Activated CD4-positive, alpha-beta memory T cell treated with anti-CD3 and anti-CD28 coated beads for 36 hours (primary cell): ENCODE measurements at regions not wholly inside any gene's neighbourhood (a gene's known extent, or its start where the extent isn't known, plus 50 kb on each side); places are given as distances from the start of the nearest gene placed in this dataset.

ENCODE experiments used
- CTCF ChIA-PET: fragments of 350-600 bp; sonication (Branson Sonifier 250); formaldehyde crosslinking; loops from one replicate; lab custom pipeline; 2021; ENCODE audit warnings: antibody characterized with exemption, inconsistent platforms; lab: Charles Lee
- POLR2A ChIA-PET: fragments of 350-600 bp; sonication (Branson Sonifier 250); formaldehyde crosslinking; loops from one replicate; lab custom pipeline; 2021; ENCODE audit warnings: antibody characterized with exemption; lab: Charles Lee
- DNase-seq: peaks from one replicate; pipeline ENCODE4 v3.0.0-alpha.2; 2020
- H3K27ac Mint-ChIP-seq: one replicate; pipeline ENCODE4 v1.8.0; 2021; ENCODE audit warnings: mixed read lengths
- H3K27me3 Mint-ChIP-seq: one replicate; pipeline ENCODE4 v1.8.0; 2021; ENCODE audit warnings: mixed read lengths
- H3K36me3 Mint-ChIP-seq: one replicate; pipeline ENCODE4 v1.8.0; 2021; ENCODE audit warnings: mixed read lengths
- H3K4me1 Mint-ChIP-seq: one replicate; pipeline ENCODE4 v1.8.0; 2021; ENCODE audit warnings: low read depth, mixed read lengths
- H3K4me3 Mint-ChIP-seq: one replicate; pipeline ENCODE4 v1.8.0; 2021; ENCODE audit warnings: mild to moderate bottlenecking, mixed read lengths
- H3K9me3 Mint-ChIP-seq: one replicate; pipeline ENCODE4 v1.8.0; 2021; ENCODE audit warnings: mixed read lengths
- intact Hi-C: fragments of 100-400 bp; cut with micrococcal nuclease; formaldehyde crosslinking; loops from one replicate; pipeline ENCODE4 v1.15.1; 2023

DNA sequence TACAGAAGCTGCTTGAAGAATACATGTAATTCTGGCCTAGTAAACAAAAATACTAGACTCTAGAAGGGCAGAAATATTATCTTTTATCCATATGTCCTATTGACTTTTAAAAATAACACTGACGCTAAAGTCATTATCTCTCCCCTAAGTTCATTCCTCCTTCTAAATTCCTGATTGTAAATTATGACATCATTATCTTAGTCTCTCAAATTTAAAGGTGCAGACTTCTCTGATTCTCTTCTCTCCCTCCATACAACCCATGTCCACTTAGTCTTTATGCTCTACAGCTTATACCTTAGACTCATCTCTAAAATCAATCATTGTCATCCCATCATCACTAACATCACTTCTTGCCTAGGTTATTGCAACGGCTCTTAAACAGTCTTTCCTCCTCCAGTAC, 327.9 kb upstream of the GRIA3 start:
- Mint-ChIP-seq H3K4me3 (no peak overlapping the region), H3K4me1 (no peaks in the 10 kb centered on the region), H3K9me3 (peaks cover 4% of the 10 kb centered on the region), H3K27me3 (no peaks in the 10 kb centered on the region), H3K36me3 (no peaks in the 10 kb centered on the region), H3K27ac (no peak overlapping the region)
- ChIA-PET POLR2A (no interaction called here), CTCF (no interaction called here)
- intact Hi-C loops: no loop called here
- DNase-seq: no peak

DNA sequence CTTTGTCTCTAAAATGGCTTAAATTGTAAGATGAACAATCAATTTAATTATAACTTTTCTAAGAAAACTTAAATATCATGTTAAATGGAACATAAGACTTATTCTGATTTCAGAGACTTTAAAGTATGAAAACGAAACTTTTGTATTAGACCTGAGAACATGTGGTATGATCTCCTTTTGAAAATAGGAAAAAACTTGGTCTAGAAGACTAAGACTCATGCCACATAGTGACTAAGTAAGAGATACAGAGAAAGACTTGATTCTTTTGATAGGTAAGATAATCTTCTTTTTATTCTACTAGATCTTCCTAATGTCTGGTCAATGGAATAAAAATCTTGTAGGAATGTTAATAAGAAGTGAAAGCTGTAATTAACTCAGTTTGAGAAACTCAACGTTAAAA, 326.3 kb upstream of the GRIA3 start:
- intact Hi-C loops: no loop called here

DNA sequence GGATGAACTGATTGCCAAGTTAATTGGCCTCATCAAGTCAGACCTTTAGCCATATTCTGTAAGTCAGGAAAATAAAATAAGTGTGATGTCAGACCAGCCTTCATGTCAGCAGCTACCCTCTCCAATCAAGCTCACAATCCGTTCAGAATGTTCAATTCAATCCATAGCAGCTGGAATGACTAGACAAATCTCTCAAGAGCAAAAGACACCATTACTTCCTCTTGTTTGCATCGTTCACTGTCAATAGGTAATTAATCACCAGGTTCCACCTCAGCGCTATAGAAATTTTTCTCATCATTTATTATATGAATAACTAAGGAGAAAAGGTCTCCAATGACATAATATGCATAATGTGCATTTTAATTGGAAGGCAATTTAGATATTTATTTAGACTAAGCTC, 321.0 kb upstream of the GRIA3 start:
- ChIA-PET POLR2A (no interaction called here), CTCF (no interaction called here)
- Mint-ChIP-seq H3K4me1 (no peaks in the 10 kb centered on the region), H3K27ac (no peak overlapping the region), H3K27me3 (no peaks in the 10 kb centered on the region), H3K4me3 (no peak overlapping the region), H3K36me3 (no peaks in the 10 kb centered on the region), H3K9me3 (no peaks in the 10 kb centered on the region)
- no peak for DNase-seq
- intact Hi-C loops: no loop called here

More for the DNA sequence above, 326.3 kb upstream of the GRIA3 start:
- Mint-ChIP-seq H3K9me3 (peaks cover 4% of the 10 kb centered on the region), H3K27me3 (no peaks in the 10 kb centered on the region), H3K27ac (no peak overlapping the region), H3K4me3 (no peak overlapping the region), H3K4me1 (no peaks in the 10 kb centered on the region), H3K36me3 (no peaks in the 10 kb centered on the region)
- no peak for DNase-seq
- POLR2A ChIA-PET: no interaction called here
- CTCF ChIA-PET: no interaction called here

DNA sequence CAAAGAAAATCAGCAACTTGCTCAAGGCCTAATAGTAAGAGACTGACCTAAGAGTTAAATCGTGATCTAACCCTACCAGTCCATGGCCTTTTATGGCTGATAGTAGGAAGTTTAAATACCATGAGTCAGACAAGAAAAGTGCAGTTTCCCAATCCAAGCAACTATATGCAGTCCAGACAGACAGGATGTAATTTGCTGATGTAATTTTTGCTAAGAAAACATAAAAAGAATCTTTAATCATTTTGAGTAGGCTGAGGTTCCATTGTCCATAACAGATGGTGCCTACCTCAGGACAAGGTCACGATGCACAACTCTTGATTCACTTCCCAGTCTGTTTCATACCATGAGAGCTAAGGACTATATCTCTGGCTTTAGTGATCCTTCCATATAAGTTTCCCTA, 317.5 kb upstream of the GRIA3 start:
- Mint-ChIP-seq H3K4me3 (no peak overlapping the region), H3K27me3 (no peaks in the 10 kb centered on the region), H3K27ac (no peak overlapping the region), H3K4me1 (no peaks in the 10 kb centered on the region), H3K36me3 (no peaks in the 10 kb centered on the region), H3K9me3 (no peaks in the 10 kb centered on the region)
- CTCF ChIA-PET: no interaction called here
- intact Hi-C loops: no loop called here
- POLR2A ChIA-PET: no interaction called here
- no peak for DNase-seq

DNA sequence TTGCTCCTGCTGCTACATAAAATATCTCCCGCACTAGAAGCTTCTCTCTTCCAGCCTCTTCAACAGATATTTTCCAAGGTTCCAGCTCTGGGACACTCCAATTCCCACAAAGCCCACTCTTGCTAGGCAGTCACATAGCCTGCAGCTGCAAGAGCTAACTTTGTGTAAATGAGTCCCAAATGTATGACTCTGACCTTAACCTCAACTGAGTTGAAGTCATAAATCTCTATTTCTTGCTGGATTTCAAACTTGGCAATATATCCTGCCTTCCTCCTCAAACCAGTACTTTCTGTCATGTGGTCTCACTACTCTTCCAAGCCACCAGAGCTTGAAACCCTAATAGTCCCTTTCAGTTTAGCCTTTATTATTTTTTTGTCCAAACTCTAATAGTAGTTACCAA, 315.4 kb upstream of the GRIA3 start:
- DNase-seq: no peak
- CTCF ChIA-PET: no interaction called here
- H3K9me3 Mint-ChIP-seq: no peaks in the 10 kb centered on the region
- H3K4me1 Mint-ChIP-seq: no peaks in the 10 kb centered on the region
- H3K27ac Mint-ChIP-seq: no peak overlapping the region
- no peaks in the 10 kb centered on the region for H3K27me3 Mint-ChIP-seq
- intact Hi-C loops: no loop called here
- no peaks in the 10 kb centered on the region for H3K36me3 Mint-ChIP-seq
- POLR2A ChIA-PET: no interaction called here
- no peak overlapping the region for H3K4me3 Mint-ChIP-seq

DNA sequence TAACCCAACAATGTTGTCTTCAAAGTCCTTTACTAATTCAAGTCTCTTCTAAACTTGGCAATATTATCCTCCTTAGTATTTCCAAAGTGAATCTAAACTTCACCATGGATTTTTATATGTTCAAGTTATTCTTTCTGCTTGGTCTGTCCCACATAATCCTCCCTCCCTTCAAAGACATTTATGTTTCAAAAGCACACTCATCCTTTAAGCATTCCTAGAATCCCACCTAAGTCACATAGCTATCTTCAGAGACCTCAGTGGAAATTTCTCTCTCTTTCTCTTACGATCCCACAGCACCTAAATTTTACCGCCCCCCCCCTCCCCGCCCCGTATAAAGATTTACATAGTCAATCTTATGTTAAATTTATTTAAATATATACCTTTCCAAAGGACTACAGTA, 314.9 kb upstream of the GRIA3 start:
- no peak overlapping the region for H3K27ac Mint-ChIP-seq
- no peak overlapping the region for H3K4me3 Mint-ChIP-seq
- DNase-seq: no peak
- POLR2A ChIA-PET: no interaction called here
- no peaks in the 10 kb centered on the region for H3K36me3 Mint-ChIP-seq
- H3K9me3 Mint-ChIP-seq: no peaks in the 10 kb centered on the region
- H3K4me1 Mint-ChIP-seq: no peaks in the 10 kb centered on the region
- intact Hi-C loops: no loop called here
- CTCF ChIA-PET: no interaction called here
- no peaks in the 10 kb centered on the region for H3K27me3 Mint-ChIP-seq

DNA sequence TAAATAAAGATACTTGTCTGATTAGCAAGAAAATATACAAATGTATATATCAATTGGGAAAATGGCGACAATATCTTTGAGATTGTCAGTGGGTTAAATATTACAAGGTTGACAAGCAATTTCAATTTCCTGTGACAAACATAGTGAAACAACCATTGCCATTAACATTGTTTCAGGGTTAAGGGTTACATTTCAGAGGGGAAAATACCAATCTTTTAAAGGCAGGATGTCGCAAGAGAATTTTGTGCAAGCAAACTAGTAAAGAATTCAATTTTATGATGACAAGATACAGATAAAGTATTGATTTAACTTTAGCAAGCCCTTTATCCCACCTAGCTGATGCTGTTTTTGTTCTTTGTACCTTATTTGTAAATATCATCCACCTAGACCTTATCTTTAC, 305.8 kb upstream of the GRIA3 start:
- H3K27ac Mint-ChIP-seq: no peak overlapping the region
- POLR2A ChIA-PET: no interaction called here
- no peaks in the 10 kb centered on the region for H3K27me3 Mint-ChIP-seq
- H3K4me1 Mint-ChIP-seq: no peaks in the 10 kb centered on the region
- intact Hi-C loops: no loop called here
- H3K36me3 Mint-ChIP-seq: no peaks in the 10 kb centered on the region
- no peak overlapping the region for H3K4me3 Mint-ChIP-seq
- peaks cover 3% of the 10 kb centered on the region for H3K9me3 Mint-ChIP-seq
- no peak for DNase-seq
- CTCF ChIA-PET: no interaction called here

DNA sequence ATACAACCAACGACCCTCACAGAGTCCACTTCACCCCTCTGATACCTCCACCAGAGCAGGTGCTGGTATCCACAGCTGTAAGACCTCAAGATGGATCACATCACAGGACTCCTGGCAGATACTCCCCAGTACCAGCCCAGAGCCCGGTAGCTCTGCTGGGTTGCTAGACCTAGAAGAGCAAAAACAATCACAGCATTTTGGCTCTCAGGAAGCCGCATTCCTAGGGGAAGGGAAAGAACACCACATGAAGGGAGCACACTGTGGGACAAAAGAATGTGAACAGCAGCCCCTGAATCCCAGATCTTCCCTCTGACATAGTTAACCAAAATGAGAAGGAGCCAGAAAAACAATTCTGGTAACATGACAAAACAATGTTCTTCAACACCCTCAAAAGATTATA, 303.1 kb upstream of the GRIA3 start:
- peaks cover 3% of the 10 kb centered on the region for H3K9me3 Mint-ChIP-seq
- no peaks in the 10 kb centered on the region for H3K27me3 Mint-ChIP-seq
- no peak overlapping the region for H3K4me3 Mint-ChIP-seq
- H3K27ac Mint-ChIP-seq: no peak overlapping the region
- intact Hi-C loops: no loop called here
- no peaks in the 10 kb centered on the region for H3K36me3 Mint-ChIP-seq
- ChIA-PET POLR2A (no interaction called here), CTCF (no interaction called here)
- H3K4me1 Mint-ChIP-seq: no peaks in the 10 kb centered on the region
- DNase-seq: no peak

DNA sequence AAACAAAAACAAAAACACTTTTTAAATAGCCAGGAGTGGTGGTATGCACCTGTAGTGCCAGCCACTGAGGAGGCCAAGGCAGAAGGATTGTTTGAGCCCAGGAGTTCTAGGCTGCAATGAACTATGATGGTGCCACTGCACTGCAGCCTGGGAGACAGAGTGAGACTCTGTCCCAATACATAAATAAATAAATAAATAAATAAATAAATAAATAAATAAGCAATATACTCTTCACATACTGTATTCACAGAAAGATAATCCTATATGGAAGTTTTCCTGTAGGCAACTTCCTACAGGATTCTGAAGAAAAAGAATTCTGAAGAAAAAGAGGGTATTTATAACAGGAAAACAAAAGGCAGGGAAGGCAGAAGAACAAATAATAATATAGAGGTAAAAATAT, 293.3 kb upstream of the GRIA3 start:
- POLR2A ChIA-PET: no interaction called here

DNA sequence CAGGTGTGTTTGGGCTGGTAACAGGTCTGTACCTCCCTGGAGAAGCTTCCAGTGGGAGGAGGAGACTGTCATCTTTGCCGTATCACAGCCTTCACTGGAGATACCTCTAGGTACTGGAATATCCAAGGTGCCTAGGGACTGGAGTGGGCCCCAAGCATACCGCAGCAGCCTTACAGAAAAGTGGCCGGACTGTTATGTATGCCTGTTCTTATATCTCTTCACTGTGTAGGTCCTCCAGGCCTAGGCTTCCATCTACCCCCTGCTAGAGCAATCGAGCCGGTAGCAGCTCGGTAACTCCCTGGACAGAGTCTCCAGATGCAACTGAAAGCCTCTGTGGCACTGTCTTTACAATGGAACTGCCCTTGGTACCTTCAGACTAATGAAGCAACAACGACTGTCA, 277.4 kb upstream of the GRIA3 start:
- no peaks in the 10 kb centered on the region for H3K4me1 Mint-ChIP-seq
- H3K4me3 Mint-ChIP-seq: no peak overlapping the region
- H3K36me3 Mint-ChIP-seq: no peaks in the 10 kb centered on the region

More for the DNA sequence above, 293.3 kb upstream of the GRIA3 start:
- CTCF ChIA-PET: no interaction called here
- Mint-ChIP-seq H3K9me3 (peaks cover 4% of the 10 kb centered on the region), H3K27ac (no peak overlapping the region), H3K4me1 (no peaks in the 10 kb centered on the region), H3K4me3 (no peak overlapping the region), H3K36me3 (no peaks in the 10 kb centered on the region), H3K27me3 (no peaks in the 10 kb centered on the region)
- intact Hi-C loops: no loop called here
- no peak for DNase-seq

DNA sequence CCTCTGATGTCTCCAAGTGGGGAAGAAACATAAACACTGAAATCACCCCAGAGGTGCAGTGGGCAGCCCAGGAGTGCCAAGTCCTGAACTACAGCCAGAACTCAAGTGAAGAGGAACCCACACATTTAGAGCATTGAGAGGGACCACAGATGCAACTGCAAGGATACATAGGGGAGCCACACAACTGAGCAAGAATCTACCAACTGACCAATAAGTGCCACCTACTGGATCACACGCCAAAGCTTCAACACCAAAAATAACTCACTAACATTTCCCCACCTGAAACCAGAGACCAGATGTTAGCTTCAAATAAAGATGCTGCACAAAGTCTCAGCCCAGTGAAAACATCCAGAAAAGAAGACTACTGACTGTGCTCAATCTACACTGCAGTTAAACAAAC, 276.7 kb upstream of the GRIA3 start:
- Mint-ChIP-seq H3K9me3 (peaks cover 15% of the 10 kb centered on the region), H3K4me1 (no peaks in the 10 kb centered on the region), H3K4me3 (no peak overlapping the region), H3K36me3 (no peaks in the 10 kb centered on the region), H3K27me3 (no peaks in the 10 kb centered on the region), H3K27ac (no peak overlapping the region)
- intact Hi-C loops: no loop called here
- ChIA-PET CTCF (no interaction called here), POLR2A (no interaction called here)
- no peak for DNase-seq

More for the DNA sequence above, 277.4 kb upstream of the GRIA3 start:
- CTCF ChIA-PET: no interaction called here
- Mint-ChIP-seq H3K27ac (no peak overlapping the region), H3K27me3 (no peaks in the 10 kb centered on the region), H3K9me3 (peaks cover 15% of the 10 kb centered on the region)
- POLR2A ChIA-PET: no interaction called here
- intact Hi-C loops: no loop called here
- no peak for DNase-seq

DNA sequence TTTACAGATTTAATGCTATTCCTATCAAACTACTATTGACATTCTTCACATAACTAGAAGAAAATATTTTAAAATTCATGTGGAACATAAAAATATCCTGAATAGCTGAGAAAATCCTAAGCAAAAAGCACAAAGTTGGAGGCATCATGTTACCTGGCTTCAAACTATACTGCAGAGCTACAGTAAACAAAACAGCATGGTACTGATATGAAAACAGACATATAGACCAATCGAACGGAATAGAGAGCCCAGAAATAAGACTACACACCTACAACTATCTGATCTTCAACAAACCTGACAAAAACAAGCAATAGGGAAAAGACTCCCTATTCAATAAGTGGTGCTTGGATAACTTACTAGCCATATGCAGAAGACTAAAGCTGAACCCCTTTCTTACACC, 273.4 kb upstream of the GRIA3 start:
- intact Hi-C loops: no loop called here
- Mint-ChIP-seq H3K9me3 (peaks cover 15% of the 10 kb centered on the region), H3K4me3 (no peak overlapping the region), H3K27me3 (no peaks in the 10 kb centered on the region), H3K27ac (no peak overlapping the region), H3K36me3 (no peaks in the 10 kb centered on the region), H3K4me1 (no peaks in the 10 kb centered on the region)
- CTCF ChIA-PET: no interaction called here
- no peak for DNase-seq
- POLR2A ChIA-PET: no interaction called here

DNA sequence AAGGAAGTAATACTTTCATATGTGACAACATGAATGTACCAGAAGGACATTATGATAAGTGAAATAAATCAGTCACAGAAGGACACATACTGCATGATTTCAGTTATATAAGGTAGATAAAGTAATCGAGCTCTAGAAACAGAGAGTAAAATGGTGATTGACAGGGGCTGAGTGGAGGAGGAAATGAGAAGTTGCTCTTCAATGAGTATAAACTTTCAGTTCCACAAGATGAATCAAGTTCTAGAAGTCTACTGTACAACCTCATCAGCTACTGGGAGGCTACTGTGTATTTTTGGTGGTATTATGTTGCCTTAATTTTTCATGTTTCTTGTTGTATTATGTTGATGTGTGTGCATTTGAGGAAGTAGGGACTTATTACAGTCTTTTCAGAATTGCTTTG, 270.9 kb upstream of the GRIA3 start:
- H3K9me3 Mint-ChIP-seq: peaks cover 15% of the 10 kb centered on the region
- DNase-seq: no peak
- no peaks in the 10 kb centered on the region for H3K27me3 Mint-ChIP-seq
- intact Hi-C loops: no loop called here
- ChIA-PET CTCF (no interaction called here), POLR2A (no interaction called here)
- no peaks in the 10 kb centered on the region for H3K4me1 Mint-ChIP-seq
- no peaks in the 10 kb centered on the region for H3K36me3 Mint-ChIP-seq
- H3K4me3 Mint-ChIP-seq: no peak overlapping the region
- H3K27ac Mint-ChIP-seq: no peak overlapping the region

DNA sequence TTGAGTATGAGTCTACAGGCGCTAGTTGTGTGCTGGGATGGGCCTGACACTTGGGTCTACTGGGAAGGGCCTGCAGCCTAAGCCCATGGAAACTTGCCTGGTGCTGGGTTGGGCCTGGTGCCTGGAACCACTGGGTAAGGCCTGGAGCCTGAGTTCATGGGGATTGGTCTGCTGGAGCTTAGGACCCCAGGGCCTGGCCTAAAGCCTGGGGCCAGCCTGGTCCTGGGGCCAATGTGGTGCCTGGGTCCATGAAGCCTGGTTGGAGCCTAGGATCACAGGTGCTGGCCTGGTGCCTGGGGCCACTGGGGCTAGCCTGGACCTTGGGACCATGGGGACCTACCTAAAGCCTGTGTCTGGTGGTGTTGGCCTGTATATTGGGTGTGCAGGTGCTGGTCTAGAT, 270.3 kb upstream of the GRIA3 start:
- no peak for DNase-seq
- H3K36me3 Mint-ChIP-seq: no peaks in the 10 kb centered on the region
- H3K27me3 Mint-ChIP-seq: no peaks in the 10 kb centered on the region
- peaks cover 13% of the 10 kb centered on the region for H3K9me3 Mint-ChIP-seq
- no peak overlapping the region for H3K4me3 Mint-ChIP-seq
- POLR2A ChIA-PET: no interaction called here
- intact Hi-C loops: no loop called here
- CTCF ChIA-PET: no interaction called here
- H3K27ac Mint-ChIP-seq: no peak overlapping the region
- H3K4me1 Mint-ChIP-seq: no peaks in the 10 kb centered on the region
